ENCODE measurements at regions not wholly inside any gene's neighbourhood (a gene's known extent, or its start where the extent isn't known, plus 50 kb on each side); places are given as distances from the start of the nearest gene placed in this dataset.

- FAIRE-seq: no peak
- DNase-seq (ENCODE audit: extremely low read depth in 1 of 4, low spot score in 3 of 4): no peak
- in situ Hi-C loops (cut with MboI): no loop called here
- 0% methylated on average over 2 of the region's 2 CpGs for WGBS (ENCODE audit: insufficient coverage, low coverage, missing lambda C conversion rate)
- ChIA-PET POLR2A (no interaction called here), CTCF (ENCODE audit: low intra/inter-chr PET ratio) (no interaction called here)
- Histone ChIP-seq H3K36me3 (ENCODE audit: control insufficient read depth, insufficient read depth, low read length) (no peaks in the 10 kb centered on the region), H3K4me2 (ENCODE audit: insufficient read depth, low read length) (no peak overlapping the region), H3K79me2 (ENCODE audit: control insufficient read depth, insufficient read depth, low read length) (no peaks in the 10 kb centered on the region), H3K27ac (ENCODE audit: extremely low read depth, low read depth, low read length) (no peak overlapping the region), H3K4me1 (replicated peaks in 1 of 2; ENCODE audit: control insufficient read depth in 2 of 2, insufficient read depth in 2 of 2, low read length in 2 of 2) (no peaks in the 10 kb centered on the region), H3K9me3 (replicated peaks; ENCODE audit: control insufficient read depth, insufficient read depth, low read depth, low read length) (no peaks in the 10 kb centered on the region; the same call in 1 of the 2 replicates), H4K20me1 (replicated peaks; ENCODE audit: control insufficient read depth, insufficient read depth, low read length) (no peaks in the 10 kb centered on the region), H3K9me1 (ENCODE audit: control insufficient read depth, insufficient read depth, low read length) (no peaks in the 10 kb centered on the region), H2AFZ (ENCODE audit: low read depth, low read length) (no peak overlapping the region), H3K9ac (ENCODE audit: insufficient read depth in 1 of 2, low read depth in 2 of 2, low read length in 2 of 2) (no peak overlapping the region), H3K4me3 (no peak overlapping the region), H3K27me3 (ENCODE audit: control insufficient read depth in 2 of 2, insufficient read depth in 2 of 2, low read length in 2 of 2) (no peaks in the 10 kb centered on the region)
- TF ChIP-seq ZBTB9 (CRISPR knock-in tag; IDR thresholded peaks at IDR 0.05) (no peak), MCM2 (IDR thresholded peaks at IDR 0.05; ENCODE audit: low read depth) (no peak), NCOA1 (IDR thresholded peaks at IDR 0.05; ENCODE audit: low read depth) (no peak), E4F1 (CRISPR knock-in tag; IDR thresholded peaks at IDR 0.05; ENCODE audit: borderline replicate concordance) (no peak), RBM39 (optimal IDR thresholded peaks at IDR 0.05; ENCODE audit: low read depth, low read length) (no peak), ZNF586 (CRISPR knock-in tag; conservative IDR thresholded peaks at IDR 0.05) (no peak), ZNF395 (CRISPR knock-in tag; IDR thresholded peaks at IDR 0.05) (no peak), MNT (conservative IDR thresholded peaks at IDR 0.05) (no peak), ZNF408 (CRISPR knock-in tag; IDR thresholded peaks at IDR 0.05; ENCODE audit: low read depth) (no peak), RFX1 (IDR thresholded peaks at IDR 0.05) (no peak), TRIM24 (IDR thresholded peaks at IDR 0.05) (no peak), ZSCAN29 (IDR thresholded peaks at IDR 0.05) (no peak), MLLT1 (IDR thresholded peaks at IDR 0.05) (no peak), HDAC3 (IDR thresholded peaks at IDR 0.05; ENCODE audit: borderline replicate concordance, partially characterized antibody) (no peak), MAX (CRISPR knock-in tag; IDR thresholded peaks at IDR 0.05) (no peak)
- no TSS peak for BruUV-seq (replicated peaks)
- ATAC-seq: no peak
- intact Hi-C loops (cut with micrococcal nuclease): no loop called here
Measured at GRCh38 chr15:93694033-93694432, 537.3 kb upstream of the MCTP2 start.

All from K562 (cell line).